DMS 273 (cell line): ENCODE measurements at regions not wholly inside any gene's neighbourhood (a gene's known extent, or its start where the extent isn't known, plus 50 kb on each side); places are given as distances from the start of the nearest gene placed in this dataset.
"Not testable (repeated sequence)": the region's sequence is repeated elsewhere in the genome, so short reads cannot be mapped to it uniquely, and the experiment has no call there.

ENCODE experiments used
- DNase-seq: peaks from one replicate; lab custom pipeline; 2025; ENCODE audit not compliant: unreplicated experiment; lab: John Stamatoyannopoulos, UW

- peak; percentile 53 for DNase-seq
These were observed 246.6 kb downstream of the SLCO4C1 start for GRCh38 chr5:102049517-102049916.

- peak; percentile 88 for DNase-seq
These were observed 247.1 kb downstream of the SLCO4C1 start for GRCh38 chr5:102048940-102049339.

- DNase-seq: not testable (repeated sequence)
These were observed 249.0 kb downstream of the SLCO4C1 start for GRCh38 chr5:102047073-102047472.

- DNase-seq: no peak
These were observed 255.8 kb downstream of the SLCO4C1 start for GRCh38 chr5:102040326-102040725.

- no peak for DNase-seq
These were observed 259.2 kb downstream of the SLCO4C1 start for GRCh38 chr5:102036927-102037326.

GRCh38 chr5:102031711-102032110 is 264.4 kb downstream of the SLCO4C1 start:
- no peak for DNase-seq

GRCh38 chr5:102018690-102019089 is 277.4 kb downstream of the SLCO4C1 start:
- no peak for DNase-seq

- DNase-seq: no peak
These were observed 277.8 kb downstream of the SLCO4C1 start for GRCh38 chr5:102018279-102018678.

- no peak for DNase-seq
These were observed 281.7 kb downstream of the SLCO4C1 start for GRCh38 chr5:102014371-102014770.

GRCh38 chr5:102010644-102011043 is 285.4 kb downstream of the SLCO4C1 start:
- DNase-seq: no peak

GRCh38 chr5:101997235-101997634 is 298.8 kb downstream of the SLCO4C1 start:
- DNase-seq: no peak

- no peak for DNase-seq
These were observed 300.5 kb downstream of the SLCO4C1 start for GRCh38 chr5:101995585-101995984.

- DNase-seq: no peak
These were observed 304.6 kb downstream of the SLCO4C1 start for GRCh38 chr5:101991486-101991885.

- no peak for DNase-seq
These were observed 306.4 kb downstream of the SLCO4C1 start for GRCh38 chr5:101989659-101990058.

GRCh38 chr5:101977729-101978345 is 318.2 kb downstream of the SLCO4C1 start:
- peak; percentile 71 for DNase-seq

GRCh38 chr5:101976933-101977332 is 319.2 kb downstream of the SLCO4C1 start:
- DNase-seq: no peak

- DNase-seq: no peak
These were observed 326.3 kb downstream of the SLCO4C1 start for GRCh38 chr5:101969742-101970141.

- no peak for DNase-seq
These were observed 329.6 kb downstream of the SLCO4C1 start for GRCh38 chr5:101966476-101966875.

GRCh38 chr5:101955891-101956290 is 340.2 kb downstream of the SLCO4C1 start:
- no peak for DNase-seq

GRCh38 chr5:101950019-101950418 is 346.1 kb downstream of the SLCO4C1 start:
- no peak for DNase-seq

GRCh38 chr5:101948615-101949014 is 347.5 kb downstream of the SLCO4C1 start:
- DNase-seq: no peak

- no peak for DNase-seq
These were observed 352.3 kb downstream of the SLCO4C1 start for GRCh38 chr5:101943784-101944183.

GRCh38 chr5:101942321-101942882 is 353.7 kb downstream of the SLCO4C1 start:
- peak; percentile 70 for DNase-seq
